ENCODE measurements at regions not wholly inside any gene's neighbourhood (a gene's known extent, or its start where the extent isn't known, plus 50 kb on each side); places are given as distances from the start of the nearest gene placed in this dataset.

GRCh38 chr4:91851456-91851855, 452.3 kb upstream of the GRID2 start:
- Histone ChIP-seq H3K36me3 (replicated peaks in 1 of 2; ENCODE audit: control insufficient read depth in 1 of 2, insufficient read depth in 2 of 2, low read length in 1 of 2) (no peaks in the 10 kb centered on the region), H3K9ac (no peak overlapping the region), H3K9me3 (no peaks in the 10 kb centered on the region; the same call in 1 of the 2 replicates), H3F3A (replicated peaks; ENCODE audit: insufficient read depth) (no peaks in the 10 kb centered on the region), H3K27me3 (ENCODE audit: insufficient read depth) (no peaks in the 10 kb centered on the region), H4K20me1 (ENCODE audit: insufficient read depth) (no peaks in the 10 kb centered on the region), H3K4me3 (ENCODE audit: low read depth in 2 of 2, low read length in 1 of 2) (no peak overlapping the region), H3K27ac (ENCODE audit: low read depth in 2 of 2, low read length in 1 of 2) (no peak overlapping the region), H3K79me2 (ENCODE audit: insufficient read depth) (no peaks in the 10 kb centered on the region), H2AFZ (ENCODE audit: low read depth) (no peak overlapping the region), H3K4me1 (ENCODE audit: control insufficient read depth in 1 of 2, insufficient read depth in 2 of 2, low read depth in 1 of 2, low read length in 1 of 2) (no peaks in the 10 kb centered on the region), H3K9me2 (no peaks in the 10 kb centered on the region), H3K4me2 (no peak overlapping the region)
- ChIA-PET CTCF (no interaction called here), POLR2A (no interaction called here)
- WGBS (ENCODE audit: low lambda C conversion rate): 66% methylated on average over 4 of the region's 4 CpGs
- DNase-seq: no peak
- no peak for TF ChIP-seq ELF1 (IDR thresholded peaks at IDR 0.05)
- TF ChIP-seq TCF12 (IDR thresholded peaks at IDR 0.05): no peak
- TF ChIP-seq IRF3 (IDR thresholded peaks at IDR 0.05; ENCODE audit: low read depth, low read length): no peak
- no peak for TF ChIP-seq MAX (IDR thresholded peaks at IDR 0.05; ENCODE audit: low read depth)
- no peak for TF ChIP-seq MXI1 (IDR thresholded peaks at IDR 0.05; ENCODE audit: low read depth, low read length)
- no peak for TF ChIP-seq SMC3 (IDR thresholded peaks at IDR 0.05; ENCODE audit: low read depth, low read length)
- TF ChIP-seq CHD2 (IDR thresholded peaks at IDR 0.05; ENCODE audit: low read length, partially characterized antibody): no peak
- no peak for TF ChIP-seq FOXJ3 (CRISPR knock-in tag; IDR thresholded peaks at IDR 0.05)
- no peak for TF ChIP-seq POLR2AphosphoS5 (IDR thresholded peaks at IDR 0.05; ENCODE audit: low read depth, low read length)
- no peak for TF ChIP-seq CTCF (IDR thresholded peaks at IDR 0.05)
- no peak for TF ChIP-seq RCOR1 (IDR thresholded peaks at IDR 0.05; ENCODE audit: low read length)
- no peak for TF ChIP-seq USF2 (IDR thresholded peaks at IDR 0.05; ENCODE audit: borderline replicate concordance, low read depth, low read length)
- TF ChIP-seq TEAD4 (IDR thresholded peaks at IDR 0.05; ENCODE audit: borderline replicate concordance, insufficient read depth): no peak
- TF ChIP-seq GATA2 (CRISPR knock-in tag; IDR thresholded peaks at IDR 0.05): no peak
- no peak for TF ChIP-seq RXRA (IDR thresholded peaks at IDR 0.05; ENCODE audit: borderline replicate concordance, low read depth)
- no peak for TF ChIP-seq FOSL2 (IDR thresholded peaks at IDR 0.05; ENCODE audit: borderline replicate concordance, low read depth)
- TF ChIP-seq PBX3 (IDR thresholded peaks at IDR 0.05): no peak
- no peak for TF ChIP-seq NFIC (IDR thresholded peaks at IDR 0.05; ENCODE audit: borderline replicate concordance)
- TF ChIP-seq MEF2A (IDR thresholded peaks at IDR 0.05; ENCODE audit: borderline replicate concordance, low read depth): no peak

All from SK-N-SH (cell line).